Activated CD8-positive, alpha-beta T cell treated with anti-CD3 and anti-CD28 coated beads for 36 hours (primary cell): ENCODE measurements at regions not wholly inside any gene's neighbourhood (a gene's known extent, or its start where the extent isn't known, plus 50 kb on each side); places are given as distances from the start of the nearest gene placed in this dataset.

Experiments
- ATAC-seq: fragments of 200-7000 bp; cut with Tn5 transposase; one replicate; pipeline ENCODE4 v1.10.0; 2021; ENCODE audit warnings: mild to moderate bottlenecking, moderate library complexity
- CTCF ChIA-PET: fragments of 350-600 bp; sonication (Branson Sonifier 250); formaldehyde crosslinking; loops from one replicate; lab custom pipeline; 2021; ENCODE audit warnings: antibody characterized with exemption; lab: Charles Lee
- POLR2A ChIA-PET: fragments of 350-600 bp; sonication (Branson Sonifier 250); formaldehyde crosslinking; loops from one replicate; lab custom pipeline; 2021; ENCODE audit warnings: antibody characterized with exemption; lab: Charles Lee
- DNase-seq: peaks from one replicate; pipeline ENCODE4 v3.0.0-alpha.2; 2020
- H3K27ac Mint-ChIP-seq: one replicate; pipeline ENCODE4 v1.8.0; 2021; ENCODE audit warnings: mild to moderate bottlenecking, mixed read lengths
- H3K27me3 Mint-ChIP-seq: one replicate; pipeline ENCODE4 v1.8.0; 2021; ENCODE audit warnings: mixed read lengths
- H3K36me3 Mint-ChIP-seq: one replicate; pipeline ENCODE4 v1.8.0; 2021; ENCODE audit warnings: low read depth, mixed read lengths
- H3K4me1 Mint-ChIP-seq: one replicate; pipeline ENCODE4 v1.8.0; 2021; ENCODE audit warnings: low read depth, mixed read lengths
- H3K4me3 Mint-ChIP-seq: one replicate; pipeline ENCODE4 v1.8.0; 2021; ENCODE audit warnings: mild to moderate bottlenecking, moderate library complexity, mixed read lengths
- H3K9me3 Mint-ChIP-seq: one replicate; pipeline ENCODE4 v1.8.0; 2021; ENCODE audit warnings: mixed read lengths
- intact Hi-C: fragments of 100-400 bp; cut with micrococcal nuclease; formaldehyde crosslinking; loops from one replicate; pipeline ENCODE4 v1.10.0; 2022
- TF ChIP-seq, protein P1 (sequence below): fragments of 200-600 bp; IDR thresholded peaks from one replicate; pipeline ENCODE4 v1.8.0; 2022; ENCODE audit warnings: antibody characterized with exemption, mild to moderate bottlenecking

- ATAC-seq = no peak
- Mint-ChIP-seq H3K36me3 (no peaks in the 10 kb centered on the region), H3K27me3 (peaks cover 6% of the 10 kb centered on the region), H3K27ac (no peak overlapping the region), H3K4me3 (no peak overlapping the region), H3K4me1 (no peaks in the 10 kb centered on the region), H3K9me3 (peaks cover 2% of the 10 kb centered on the region)
- POLR2A ChIA-PET = no interaction called here
- DNase-seq = no peak
- TF ChIP-seq, protein P1, sequence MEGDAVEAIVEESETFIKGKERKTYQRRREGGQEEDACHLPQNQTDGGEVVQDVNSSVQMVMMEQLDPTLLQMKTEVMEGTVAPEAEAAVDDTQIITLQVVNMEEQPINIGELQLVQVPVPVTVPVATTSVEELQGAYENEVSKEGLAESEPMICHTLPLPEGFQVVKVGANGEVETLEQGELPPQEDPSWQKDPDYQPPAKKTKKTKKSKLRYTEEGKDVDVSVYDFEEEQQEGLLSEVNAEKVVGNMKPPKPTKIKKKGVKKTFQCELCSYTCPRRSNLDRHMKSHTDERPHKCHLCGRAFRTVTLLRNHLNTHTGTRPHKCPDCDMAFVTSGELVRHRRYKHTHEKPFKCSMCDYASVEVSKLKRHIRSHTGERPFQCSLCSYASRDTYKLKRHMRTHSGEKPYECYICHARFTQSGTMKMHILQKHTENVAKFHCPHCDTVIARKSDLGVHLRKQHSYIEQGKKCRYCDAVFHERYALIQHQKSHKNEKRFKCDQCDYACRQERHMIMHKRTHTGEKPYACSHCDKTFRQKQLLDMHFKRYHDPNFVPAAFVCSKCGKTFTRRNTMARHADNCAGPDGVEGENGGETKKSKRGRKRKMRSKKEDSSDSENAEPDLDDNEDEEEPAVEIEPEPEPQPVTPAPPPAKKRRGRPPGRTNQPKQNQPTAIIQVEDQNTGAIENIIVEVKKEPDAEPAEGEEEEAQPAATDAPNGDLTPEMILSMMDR = no peak
- intact Hi-C loops = no loop called here
- CTCF ChIA-PET = no interaction called here
These were observed 226.0 kb upstream of the GSE1 start for GRCh38 chr16:85387171-85387507.

DNA sequence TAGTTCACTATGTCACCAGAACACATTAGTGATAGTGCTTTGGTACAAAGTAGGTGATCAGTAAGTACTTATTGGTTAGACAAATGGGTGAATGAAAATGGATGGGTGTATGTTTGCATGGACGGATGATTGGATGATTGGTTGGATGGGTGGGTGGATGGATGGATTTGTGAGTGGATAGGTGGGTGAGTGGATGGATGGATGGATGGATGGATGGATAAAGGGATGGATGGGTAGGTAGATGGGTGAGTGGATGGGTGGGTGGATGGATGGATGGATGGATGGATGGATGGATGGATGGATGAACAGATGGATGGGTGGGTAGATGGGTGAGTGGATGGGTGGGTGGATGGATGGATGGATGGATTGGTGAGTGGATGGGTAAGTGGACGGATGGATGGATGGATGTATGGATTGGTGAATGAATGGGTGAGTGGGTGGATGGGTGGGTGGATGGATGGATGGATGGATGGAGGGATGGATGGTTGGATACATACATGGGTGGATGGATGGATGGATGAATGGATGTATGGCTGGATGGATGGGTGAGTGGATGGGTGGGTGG lies 225.3 kb upstream of the GSE1 start:
- H3K27ac Mint-ChIP-seq = no peak overlapping the region
- TF ChIP-seq, protein P1 = no peak
- CTCF ChIA-PET = no interaction called here
- H3K27me3 Mint-ChIP-seq = peaks cover 6% of the 10 kb centered on the region
- intact Hi-C loops = no loop called here
- H3K9me3 Mint-ChIP-seq = peaks cover 2% of the 10 kb centered on the region
- ATAC-seq = no peak
- H3K4me3 Mint-ChIP-seq = no peak overlapping the region
- no peaks in the 10 kb centered on the region for H3K4me1 Mint-ChIP-seq
- POLR2A ChIA-PET = no interaction called here
- H3K36me3 Mint-ChIP-seq = no peaks in the 10 kb centered on the region
- no peak for DNase-seq

DNA sequence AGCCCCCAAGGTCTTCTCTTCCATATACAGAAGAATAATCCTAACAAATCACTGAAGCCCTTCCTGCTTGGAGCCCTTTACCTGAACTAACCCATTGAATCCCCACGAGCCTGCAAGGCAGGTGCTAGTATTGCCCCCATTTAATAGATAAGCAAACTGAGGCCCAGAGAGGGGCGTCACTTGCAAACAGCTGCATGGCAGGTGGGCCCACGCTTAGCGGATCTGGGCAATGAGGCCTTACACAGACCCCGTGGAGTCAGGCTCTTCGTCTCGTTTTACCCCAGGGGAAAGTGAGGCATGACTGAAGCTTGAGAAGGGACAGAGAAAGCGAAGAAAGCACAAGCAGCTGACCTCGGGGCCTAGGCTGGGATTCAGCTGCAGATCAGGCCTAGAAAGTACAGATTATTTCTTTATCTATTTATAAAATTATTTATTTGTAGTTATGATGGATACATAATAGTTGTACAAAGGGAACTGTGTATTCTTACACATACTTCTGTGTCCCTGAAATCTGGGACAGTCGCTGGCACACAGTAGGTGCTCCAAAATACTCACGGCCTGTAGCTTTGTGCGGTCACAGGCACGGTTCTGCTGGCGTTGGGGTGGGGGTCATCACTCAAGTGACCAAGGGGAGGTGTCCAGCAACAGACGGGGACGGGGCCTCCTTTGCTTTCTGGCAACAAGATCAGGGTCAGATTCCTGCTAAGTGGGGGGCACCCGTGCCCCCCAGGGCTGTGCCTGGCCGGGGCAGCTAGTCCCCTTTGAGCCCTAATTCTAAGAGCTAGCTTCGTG lies 223.2 kb upstream of the GSE1 start:
- DNase-seq = no peak
- Mint-ChIP-seq H3K4me3 (no peak overlapping the region), H3K27ac (no peak overlapping the region), H3K4me1 (no peaks in the 10 kb centered on the region), H3K36me3 (no peaks in the 10 kb centered on the region), H3K9me3 (no peaks in the 10 kb centered on the region), H3K27me3 (peaks cover 6% of the 10 kb centered on the region)
- no peak for ATAC-seq
- intact Hi-C loops = loop anchor here (10.0 kb wide), 1 partner anchor 325 kb away; no protein-coding TSS in a partner anchor
- TF ChIP-seq, protein P1 = no peak
- ChIA-PET POLR2A (no interaction called here), CTCF (interaction anchor here (1.0 to 1.7 kb wide), 3 partner anchors 221 to 328 kb away, joined by 4 read pairs; no protein-coding TSS in a partner anchor)

DNA sequence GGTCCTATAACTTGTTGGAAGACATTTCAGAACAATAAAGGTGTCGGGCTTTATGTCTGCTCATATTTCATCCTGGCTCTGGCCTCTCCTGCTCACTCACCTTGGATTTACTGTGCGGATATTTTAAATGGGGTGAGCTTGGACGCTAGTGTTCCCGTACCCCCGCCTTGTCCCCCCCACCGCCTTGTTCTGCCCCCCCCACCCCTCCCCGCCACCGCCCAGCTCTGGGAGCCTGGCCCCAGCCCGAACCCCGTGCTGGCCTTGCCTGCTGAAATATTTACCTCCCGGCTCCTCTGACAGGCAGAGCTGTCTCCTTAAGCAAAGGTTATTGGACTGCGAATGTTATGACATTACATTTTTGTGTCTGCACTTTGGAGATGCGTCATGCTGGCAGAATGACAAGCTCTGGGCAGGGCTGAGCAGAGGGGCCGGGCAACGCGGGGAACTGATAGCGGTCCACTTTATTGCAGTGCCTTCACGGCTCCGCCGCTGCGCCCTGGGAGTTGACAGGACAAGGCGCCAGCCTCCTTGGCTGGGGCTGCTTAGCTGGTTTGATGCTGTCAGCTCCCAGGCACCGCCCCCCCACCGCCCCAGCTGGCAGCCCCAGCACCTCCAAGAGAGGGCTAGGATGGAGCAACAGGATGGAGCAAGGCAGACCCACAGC lies 222.5 kb upstream of the GSE1 start:
- no peak overlapping the region for H3K4me3 Mint-ChIP-seq
- POLR2A ChIA-PET = no interaction called here
- H3K4me1 Mint-ChIP-seq = no peaks in the 10 kb centered on the region
- no peak overlapping the region for H3K27ac Mint-ChIP-seq
- ATAC-seq = no peak
- no peaks in the 10 kb centered on the region for H3K9me3 Mint-ChIP-seq
- no peaks in the 10 kb centered on the region for H3K36me3 Mint-ChIP-seq
- intact Hi-C loops = loop anchor here (10.0 kb wide), 1 partner anchor 324 kb away; no protein-coding TSS in a partner anchor
- DNase-seq = no peak
- TF ChIP-seq, protein P1 = no peak
- H3K27me3 Mint-ChIP-seq = peaks cover 6% of the 10 kb centered on the region
- CTCF ChIA-PET = interaction anchor here (1.0 to 1.7 kb wide), 5 partner anchors 30 to 327 kb away, joined by 3 to 4 read pairs (median 4); no protein-coding TSS in a partner anchor
